Upper lobe of right lung (tissue), 1 donor: ENCODE measurements at regions not wholly inside any gene's neighbourhood (a gene's known extent, or its start where the extent isn't known, plus 50 kb on each side); places are given as distances from the start of the nearest gene placed in this dataset.

ENCODE experiments used
- ATAC-seq: fragments of 200-7000 bp; cut with Tn5 transposase; one replicate; pipeline ENCODE4 v1.9.1; 2020; ENCODE audit warnings: mild to moderate bottlenecking, moderate library complexity
- DNase-seq: peaks from one replicate; pipeline ENCODE4 v3.0.0-alpha.2; 2020
- H3K27ac ChIP-seq: fragments of 200-600 bp; one replicate; pipeline ENCODE4 v1.8.0; 2022
- H3K27me3 ChIP-seq: fragments of 200-600 bp; one replicate; pipeline ENCODE4 v1.8.0; 2022; ENCODE audit warnings: mild to moderate bottlenecking
- H3K36me3 ChIP-seq: fragments of 200-600 bp; one replicate; pipeline ENCODE4 v1.8.0; 2022
- H3K4me1 ChIP-seq: fragments of 200-600 bp; one replicate; pipeline ENCODE4 v1.8.0; 2022
- H3K4me3 ChIP-seq: fragments of 200-600 bp; one replicate; pipeline ENCODE4 v1.8.0; 2022; ENCODE audit warnings: mild to moderate bottlenecking
- H3K9me3 ChIP-seq: fragments of 200-600 bp; one replicate; pipeline ENCODE4 v1.8.0; 2022
- intact Hi-C: fragments of 100-400 bp; cut with DNase I; formaldehyde crosslinking; loops from one replicate; pipeline ENCODE4 v1.11.0; 2022
- TF ChIP-seq, protein P1 (sequence below): fragments of 200-600 bp; IDR thresholded peaks from one replicate; pipeline ENCODE4 v1.8.0; 2022; ENCODE audit warnings: antibody characterized with exemption
- donor health status: DM: no; HTN: yes; CAD: no; lungs with severe emphysema.

DNA sequence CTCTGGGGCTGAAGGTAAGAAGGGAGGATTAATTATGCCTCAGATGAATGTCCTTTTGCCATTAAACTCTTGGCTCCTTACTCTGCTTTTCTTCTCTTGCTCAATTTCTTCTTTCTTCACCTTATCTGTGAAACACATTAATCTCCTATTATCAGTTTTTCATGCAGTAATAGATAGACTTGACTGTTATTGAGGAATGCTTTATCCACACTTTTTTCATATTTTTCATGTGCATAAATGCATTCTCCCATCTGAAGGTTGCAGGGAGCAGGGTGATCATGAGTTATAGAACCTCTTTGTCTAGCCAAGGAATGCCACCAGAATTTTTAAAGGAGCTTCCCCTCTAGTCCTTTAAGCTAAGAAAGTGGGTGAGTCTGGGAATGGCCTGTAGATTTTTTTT, 66.4 kb upstream of the CD180 start:
- TF ChIP-seq, protein P1, sequence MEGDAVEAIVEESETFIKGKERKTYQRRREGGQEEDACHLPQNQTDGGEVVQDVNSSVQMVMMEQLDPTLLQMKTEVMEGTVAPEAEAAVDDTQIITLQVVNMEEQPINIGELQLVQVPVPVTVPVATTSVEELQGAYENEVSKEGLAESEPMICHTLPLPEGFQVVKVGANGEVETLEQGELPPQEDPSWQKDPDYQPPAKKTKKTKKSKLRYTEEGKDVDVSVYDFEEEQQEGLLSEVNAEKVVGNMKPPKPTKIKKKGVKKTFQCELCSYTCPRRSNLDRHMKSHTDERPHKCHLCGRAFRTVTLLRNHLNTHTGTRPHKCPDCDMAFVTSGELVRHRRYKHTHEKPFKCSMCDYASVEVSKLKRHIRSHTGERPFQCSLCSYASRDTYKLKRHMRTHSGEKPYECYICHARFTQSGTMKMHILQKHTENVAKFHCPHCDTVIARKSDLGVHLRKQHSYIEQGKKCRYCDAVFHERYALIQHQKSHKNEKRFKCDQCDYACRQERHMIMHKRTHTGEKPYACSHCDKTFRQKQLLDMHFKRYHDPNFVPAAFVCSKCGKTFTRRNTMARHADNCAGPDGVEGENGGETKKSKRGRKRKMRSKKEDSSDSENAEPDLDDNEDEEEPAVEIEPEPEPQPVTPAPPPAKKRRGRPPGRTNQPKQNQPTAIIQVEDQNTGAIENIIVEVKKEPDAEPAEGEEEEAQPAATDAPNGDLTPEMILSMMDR, result no peak
- DNase-seq (no peak), ATAC-seq (no peak)
- Histone ChIP-seq H3K36me3 (no peaks in the 10 kb centered on the region), H3K27me3 (no peaks in the 10 kb centered on the region), H3K27ac (no peak overlapping the region), H3K4me3 (no peak overlapping the region), H3K4me1 (peaks cover 8% of the 10 kb centered on the region), H3K9me3 (no peaks in the 10 kb centered on the region)
- intact Hi-C loops, result no loop called here

DNA sequence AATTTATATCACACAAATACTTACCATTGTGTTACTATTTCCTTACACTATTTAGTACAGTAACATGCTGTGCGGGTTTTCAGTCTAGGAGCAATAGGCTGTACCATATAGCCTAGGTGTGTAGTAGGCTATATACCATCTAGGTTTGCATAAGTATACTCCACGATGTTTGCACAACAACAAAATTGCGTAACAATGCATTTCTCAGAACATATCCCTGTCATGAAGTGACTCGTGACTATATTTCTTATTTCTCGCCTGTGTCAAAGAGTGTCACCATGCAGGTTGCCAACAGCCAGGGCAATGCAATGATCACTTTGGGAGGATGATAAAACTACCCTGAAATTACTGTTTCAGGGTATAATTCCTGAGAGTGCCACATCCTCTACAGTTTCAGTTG, 65.6 kb upstream of the CD180 start:
- Histone ChIP-seq H3K27ac (no peak overlapping the region), H3K9me3 (no peaks in the 10 kb centered on the region), H3K36me3 (no peaks in the 10 kb centered on the region), H3K4me1 (peaks cover under 1% of the 10 kb centered on the region), H3K4me3 (no peak overlapping the region), H3K27me3 (no peaks in the 10 kb centered on the region)
- no peak for DNase-seq
- ATAC-seq, result no peak
- TF ChIP-seq, protein P1, result no peak
- intact Hi-C loops, result no loop called here

DNA sequence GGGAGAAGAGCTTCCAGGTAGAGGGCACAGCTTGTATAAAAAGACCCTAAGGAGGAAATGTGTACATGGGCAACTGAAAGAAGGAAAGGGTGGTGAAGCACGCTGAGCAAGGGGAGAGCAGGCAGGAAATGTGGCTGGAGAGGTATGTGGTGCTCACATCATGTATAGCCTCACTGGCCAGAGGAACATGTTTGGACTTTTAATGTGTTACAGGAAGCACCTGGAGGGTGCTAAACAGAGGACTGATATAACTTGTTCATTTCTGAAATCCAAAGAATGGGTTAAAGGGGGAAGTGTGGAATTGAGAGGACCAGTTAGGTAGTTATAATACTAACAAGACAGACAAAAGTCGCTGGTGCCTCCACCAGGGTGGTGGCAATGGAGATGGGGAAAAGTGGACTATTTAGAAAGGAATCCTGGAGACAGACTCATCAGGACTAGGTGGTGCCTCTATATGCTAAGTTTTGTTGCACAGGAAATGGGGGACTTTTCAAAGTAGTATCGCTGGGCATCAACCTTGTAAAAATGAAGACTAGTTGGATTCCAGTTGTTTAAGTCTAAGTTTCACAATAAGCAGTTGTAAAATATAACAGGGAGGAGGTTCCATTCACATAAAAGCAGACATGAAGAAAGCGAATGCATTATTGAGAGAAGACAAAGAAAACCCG, 63.1 kb upstream of the CD180 start:
- no peaks in the 10 kb centered on the region for H3K9me3 ChIP-seq
- TF ChIP-seq, protein P1, result no peak
- DNase-seq (no peak), ATAC-seq (no peak)
- no peak overlapping the region for H3K27ac ChIP-seq
- intact Hi-C loops, result no loop called here
- H3K36me3 ChIP-seq, result no peaks in the 10 kb centered on the region
- no peak overlapping the region for H3K4me3 ChIP-seq
- H3K4me1 ChIP-seq, result peaks cover 7% of the 10 kb centered on the region
- no peaks in the 10 kb centered on the region for H3K27me3 ChIP-seq

DNA sequence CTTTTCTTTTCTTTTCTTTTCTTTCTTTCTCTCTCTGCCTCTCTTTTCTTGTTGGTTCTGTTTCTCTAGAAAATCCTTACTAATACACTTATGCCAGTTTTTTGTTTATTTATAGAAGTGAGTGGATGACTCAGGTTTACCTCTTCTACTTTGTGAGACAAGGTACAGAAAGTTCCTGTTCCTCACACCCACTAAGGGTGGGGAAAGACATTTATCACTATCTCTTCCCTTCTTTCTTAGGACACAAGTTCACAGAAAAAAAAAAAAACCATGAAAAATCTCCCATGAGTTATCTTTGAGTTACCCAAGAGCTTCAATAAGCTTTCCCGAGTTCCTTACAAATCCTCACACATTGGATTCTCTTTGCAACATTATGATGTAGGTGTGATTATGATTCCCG, 60.9 kb upstream of the CD180 start:
- H3K4me3 ChIP-seq, result no peak overlapping the region
- no peaks in the 10 kb centered on the region for H3K9me3 ChIP-seq
- DNase-seq, result no peak
- peak; percentile 45 for ATAC-seq
- intact Hi-C loops, result no loop called here
- H3K27ac ChIP-seq, result no peak overlapping the region
- no peaks in the 10 kb centered on the region for H3K27me3 ChIP-seq
- TF ChIP-seq, protein P1, result no peak
- no peaks in the 10 kb centered on the region for H3K36me3 ChIP-seq
- peaks cover 7% of the 10 kb centered on the region for H3K4me1 ChIP-seq

DNA sequence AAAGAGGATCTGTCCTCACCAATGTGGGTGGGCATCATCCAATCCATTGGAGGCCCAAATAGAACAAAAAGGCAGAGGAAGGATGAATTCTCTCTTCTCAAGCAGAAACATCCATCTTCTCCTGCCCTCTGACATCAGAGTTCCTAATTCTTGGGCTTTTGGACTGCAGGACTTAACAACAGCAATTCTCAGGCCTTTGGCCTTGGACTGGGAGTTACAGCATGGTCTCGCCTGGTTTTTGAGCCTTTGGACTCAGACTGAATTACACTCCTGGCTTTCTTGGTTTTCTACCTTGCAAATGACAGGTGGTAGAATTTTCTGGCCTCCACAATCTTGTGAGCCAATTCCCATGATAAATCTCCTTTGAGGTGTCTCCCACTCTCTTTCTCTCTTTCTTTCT, 60.5 kb upstream of the CD180 start:
- H3K27ac ChIP-seq, result no peak overlapping the region
- H3K9me3 ChIP-seq, result no peaks in the 10 kb centered on the region
- peaks cover 7% of the 10 kb centered on the region for H3K4me1 ChIP-seq
- H3K27me3 ChIP-seq, result no peaks in the 10 kb centered on the region
- H3K4me3 ChIP-seq, result no peak overlapping the region
- intact Hi-C loops, result no loop called here
- no peak for DNase-seq
- no peak for ATAC-seq
- TF ChIP-seq, protein P1, result no peak
- no peaks in the 10 kb centered on the region for H3K36me3 ChIP-seq

DNA sequence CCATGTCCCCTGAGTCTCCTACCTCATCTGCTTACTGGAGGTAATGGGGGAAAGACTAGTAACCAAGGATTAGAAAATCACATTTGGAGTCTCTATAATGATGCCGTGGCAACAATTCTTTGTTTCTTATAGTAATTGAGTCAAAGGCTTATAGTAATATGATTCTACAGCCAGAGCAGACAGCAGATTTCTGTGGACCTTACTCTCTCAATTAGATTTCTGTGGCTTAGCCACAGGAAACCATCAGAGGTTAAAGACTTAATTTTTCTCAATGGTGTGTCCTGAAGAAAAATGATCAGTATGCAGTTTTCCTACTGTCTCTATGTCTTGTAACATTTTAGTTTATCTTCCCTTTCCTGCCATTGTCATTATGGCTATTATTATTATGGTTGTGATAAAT, 59.3 kb upstream of the CD180 start:
- Histone ChIP-seq H3K27ac (no peak overlapping the region), H3K4me1 (peaks cover 7% of the 10 kb centered on the region), H3K27me3 (no peaks in the 10 kb centered on the region), H3K9me3 (no peaks in the 10 kb centered on the region), H3K36me3 (no peaks in the 10 kb centered on the region), H3K4me3 (no peak overlapping the region)
- DNase-seq (no peak), ATAC-seq (no peak)
- TF ChIP-seq, protein P1, result no peak
- intact Hi-C loops, result no loop called here
